Kidney epithelial cell (primary cell): ENCODE measurements at regions not wholly inside any gene's neighbourhood (a gene's known extent, or its start where the extent isn't known, plus 50 kb on each side); places are given as distances from the start of the nearest gene placed in this dataset.

ENCODE experiments used
- DNase-seq: peaks from one replicate; pipeline ENCODE4 v3.0.0-alpha.2; 2010; ENCODE audit warnings: low read depth
- H3K27me3 ChIP-seq: 2 replicates; pipeline ENCODE4 v1.6.0; 2011; ENCODE audit warnings: low read length; ENCODE audit not compliant: control insufficient read depth, insufficient read depth
- H3K36me3 ChIP-seq: 2 replicates; pipeline ENCODE4 v1.5.1; 2011; ENCODE audit warnings: low read length; ENCODE audit not compliant: control insufficient read depth, insufficient read depth
- H3K4me3 ChIP-seq: 2 replicates; pipeline ENCODE4 v1.5.1; 2011; ENCODE audit warnings: low read depth, mild to moderate bottlenecking, control low read depth, low read length
- TF ChIP-seq, protein P1 (sequence below): IDR thresholded peaks from 2 replicates; pipeline ENCODE4 v1.5.1; 2011; ENCODE audit warnings: mild to moderate bottlenecking, moderate library complexity, low read length, control low read depth, inconsistent platforms; ENCODE audit not compliant: insufficient read depth, poor library complexity, severe bottlenecking

- TF ChIP-seq, protein P1, sequence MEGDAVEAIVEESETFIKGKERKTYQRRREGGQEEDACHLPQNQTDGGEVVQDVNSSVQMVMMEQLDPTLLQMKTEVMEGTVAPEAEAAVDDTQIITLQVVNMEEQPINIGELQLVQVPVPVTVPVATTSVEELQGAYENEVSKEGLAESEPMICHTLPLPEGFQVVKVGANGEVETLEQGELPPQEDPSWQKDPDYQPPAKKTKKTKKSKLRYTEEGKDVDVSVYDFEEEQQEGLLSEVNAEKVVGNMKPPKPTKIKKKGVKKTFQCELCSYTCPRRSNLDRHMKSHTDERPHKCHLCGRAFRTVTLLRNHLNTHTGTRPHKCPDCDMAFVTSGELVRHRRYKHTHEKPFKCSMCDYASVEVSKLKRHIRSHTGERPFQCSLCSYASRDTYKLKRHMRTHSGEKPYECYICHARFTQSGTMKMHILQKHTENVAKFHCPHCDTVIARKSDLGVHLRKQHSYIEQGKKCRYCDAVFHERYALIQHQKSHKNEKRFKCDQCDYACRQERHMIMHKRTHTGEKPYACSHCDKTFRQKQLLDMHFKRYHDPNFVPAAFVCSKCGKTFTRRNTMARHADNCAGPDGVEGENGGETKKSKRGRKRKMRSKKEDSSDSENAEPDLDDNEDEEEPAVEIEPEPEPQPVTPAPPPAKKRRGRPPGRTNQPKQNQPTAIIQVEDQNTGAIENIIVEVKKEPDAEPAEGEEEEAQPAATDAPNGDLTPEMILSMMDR = no peak
- no peaks in the 10 kb centered on the region for H3K27me3 ChIP-seq
- H3K36me3 ChIP-seq = no peaks in the 10 kb centered on the region
- no peak for DNase-seq
- H3K4me3 ChIP-seq = no peak overlapping the region
Measured at GRCh38 chr4:111215755-111216154, 592.9 kb upstream of the PITX2 start.

GRCh38 chr4:111216791-111217190 is 593.9 kb upstream of the PITX2 start:
- Histone ChIP-seq H3K36me3 (no peaks in the 10 kb centered on the region), H3K27me3 (no peaks in the 10 kb centered on the region), H3K4me3 (no peak overlapping the region)
- TF ChIP-seq, protein P1 = no peak
- DNase-seq = no peak

GRCh38 chr4:111221371-111221770 is 598.5 kb upstream of the PITX2 start:
- no peak for DNase-seq
- Histone ChIP-seq H3K4me3 (no peak overlapping the region), H3K27me3 (no peaks in the 10 kb centered on the region), H3K36me3 (no peaks in the 10 kb centered on the region)
- TF ChIP-seq, protein P1 = no peak

DNA sequence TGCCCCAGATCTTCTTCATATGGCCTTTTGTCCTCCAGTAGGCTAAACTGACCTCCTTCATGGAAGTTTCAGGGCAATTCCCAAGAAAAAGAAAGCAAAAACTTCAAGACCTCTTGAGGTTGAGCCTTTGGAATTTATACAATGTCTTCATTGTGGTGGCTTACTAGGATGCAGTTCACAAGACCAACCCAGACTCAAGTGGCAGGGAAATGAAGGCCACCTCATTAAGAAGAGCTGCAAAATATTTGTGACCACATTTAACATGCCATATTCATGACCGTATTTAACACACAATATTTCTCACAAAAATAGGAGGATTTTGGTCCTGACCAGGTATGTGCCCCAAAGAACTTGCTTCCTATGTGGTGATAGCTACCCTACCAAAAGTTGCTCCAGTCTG is 605.5 kb upstream of the PITX2 start:
- Histone ChIP-seq H3K27me3 (no peaks in the 10 kb centered on the region), H3K36me3 (no peaks in the 10 kb centered on the region), H3K4me3 (no peak overlapping the region)
- peak; percentile 21 for DNase-seq
- TF ChIP-seq, protein P1 = no peak

GRCh38 chr4:111228874-111229273 is 606.0 kb upstream of the PITX2 start:
- DNase-seq = peak; percentile 51
- Histone ChIP-seq H3K4me3 (no peak overlapping the region), H3K36me3 (no peaks in the 10 kb centered on the region), H3K27me3 (no peaks in the 10 kb centered on the region)
- TF ChIP-seq, protein P1 = no peak

GRCh38 chr4:111230265-111230664 is 607.4 kb upstream of the PITX2 start:
- no peak for DNase-seq
- no peak overlapping the region for H3K4me3 ChIP-seq
- H3K36me3 ChIP-seq = no peaks in the 10 kb centered on the region
- TF ChIP-seq, protein P1 = no peak
- no peaks in the 10 kb centered on the region for H3K27me3 ChIP-seq
